ENCODE measurements at regions not wholly inside any gene's neighbourhood (a gene's known extent, or its start where the extent isn't known, plus 50 kb on each side); places are given as distances from the start of the nearest gene placed in this dataset.
"Not testable (repeated sequence)": the region's sequence is repeated elsewhere in the genome, so short reads cannot be mapped to it uniquely, and the experiment has no call there.

- peaks cover 19% of the 10 kb centered on the region for H3K9me3 Mint-ChIP-seq
- H3K36me3 Mint-ChIP-seq (ENCODE audit: low read depth): peaks cover 20% of the 10 kb centered on the region
- peaks cover 4% of the 10 kb centered on the region for H3K4me1 Mint-ChIP-seq
- no peak overlapping the region for H3K4me3 Mint-ChIP-seq
- POLR2A ChIA-PET: interaction anchor here (1.4 kb wide), 1 partner anchor 218 kb away, joined by 4 read pairs; no protein-coding TSS in a partner anchor
- H3K27me3 Mint-ChIP-seq: no peaks in the 10 kb centered on the region
- CTCF ChIA-PET: interaction anchor here (0.6 to 0.8 kb wide), 2 partner anchors 12 to 119 kb away, joined by 3 read pairs; no protein-coding TSS in a partner anchor
- no peak overlapping the region for H3K27ac Mint-ChIP-seq
- no peak for DNase-seq
Observed at GRCh38 chr6:137933696-137934095, 66.6 kb downstream of the TNFAIP3 start.

DNA sequence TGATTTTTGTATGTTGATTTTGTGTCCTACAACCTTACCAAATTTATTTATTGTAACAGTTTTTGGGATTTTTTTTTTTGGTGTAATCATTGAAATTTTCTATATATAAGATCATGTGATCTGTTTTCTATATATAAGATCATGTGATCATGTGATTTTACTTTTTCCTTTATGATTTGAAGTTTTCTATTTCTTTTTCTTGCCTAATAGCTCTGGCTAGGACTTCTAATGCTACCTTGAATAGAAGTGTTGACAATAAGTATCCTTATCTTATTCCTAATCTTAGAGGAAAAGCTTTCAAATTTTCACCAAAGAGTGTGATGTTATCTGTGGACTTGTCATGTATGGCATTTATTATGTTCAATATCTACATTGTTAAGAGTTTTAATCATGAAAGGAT is 69.7 kb downstream of the TNFAIP3 start:
- Mint-ChIP-seq H3K4me3 (no peak overlapping the region), H3K27me3 (no peaks in the 10 kb centered on the region), H3K9me3 (peaks cover 23% of the 10 kb centered on the region), H3K36me3 (ENCODE audit: low read depth) (peaks cover 20% of the 10 kb centered on the region), H3K4me1 (peaks cover 18% of the 10 kb centered on the region), H3K27ac (no peak overlapping the region)
- ChIA-PET POLR2A (no interaction called here), CTCF (no interaction called here)
- no peak for DNase-seq

GRCh38 chr6:137937834-137938233 is 70.8 kb downstream of the TNFAIP3 start:
- ChIA-PET CTCF (interaction anchor here (2.0 to 13.5 kb wide), 2 partner anchors 68 to 138 kb away, joined by 8 to 182 read pairs; partner anchors contain the start of gene TNFAIP3), POLR2A (no interaction called here)
- H3K4me1 Mint-ChIP-seq: peaks cover 21% of the 10 kb centered on the region
- H3K9me3 Mint-ChIP-seq: peaks cover 23% of the 10 kb centered on the region
- no peak overlapping the region for H3K4me3 Mint-ChIP-seq
- no peak overlapping the region for H3K27ac Mint-ChIP-seq
- no peak for DNase-seq
- H3K27me3 Mint-ChIP-seq: no peaks in the 10 kb centered on the region
- peaks cover 20% of the 10 kb centered on the region for H3K36me3 Mint-ChIP-seq (ENCODE audit: low read depth)

DNA sequence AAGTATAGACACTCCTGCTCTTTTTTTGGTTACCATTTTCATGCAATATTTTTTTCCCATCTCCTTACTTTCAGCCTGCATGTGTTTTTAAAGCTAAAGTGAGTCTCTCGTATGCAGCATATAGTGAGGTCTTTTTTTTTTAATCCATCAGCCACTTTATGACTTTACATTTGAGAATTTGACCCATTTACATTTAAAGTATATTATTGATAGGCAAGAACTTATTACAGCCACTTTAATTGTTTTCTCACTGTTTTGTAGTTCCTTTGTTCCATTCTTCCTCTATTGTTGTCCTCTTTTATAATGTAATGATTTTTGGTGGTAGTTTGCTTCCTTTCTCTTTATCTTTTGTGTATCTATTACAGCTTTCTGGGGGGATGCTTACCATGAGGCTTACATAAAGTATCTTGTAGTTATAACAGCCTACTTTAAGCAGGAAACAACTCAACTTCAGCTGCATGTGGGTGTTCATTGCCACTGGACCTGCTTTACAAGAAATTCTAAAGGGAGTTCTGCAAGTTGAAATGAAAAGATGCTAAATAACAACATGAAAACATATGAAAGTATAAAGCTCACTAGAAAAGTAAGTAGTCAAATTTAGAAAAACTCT is 71.8 kb downstream of the TNFAIP3 start:
- Mint-ChIP-seq H3K27ac (peak overlapping the region; percentile 3), H3K36me3 (ENCODE audit: low read depth) (peaks cover 20% of the 10 kb centered on the region), H3K4me1 (peaks cover 21% of the 10 kb centered on the region), H3K27me3 (no peaks in the 10 kb centered on the region), H3K4me3 (no peak overlapping the region), H3K9me3 (peaks cover 23% of the 10 kb centered on the region)
- POLR2A ChIA-PET: interaction anchor here (0.8 to 1.9 kb wide), 5 partner anchors 11 to 231 kb away, joined by 3 to 4 read pairs (median 4); no protein-coding TSS in a partner anchor
- CTCF ChIA-PET: interaction anchor here (0.6 to 13.5 kb wide), 13 partner anchors 10 to 787 kb away, joined by 3 to 182 read pairs (median 4); partner anchors contain the start of gene TNFAIP3
- no peak for DNase-seq

DNA sequence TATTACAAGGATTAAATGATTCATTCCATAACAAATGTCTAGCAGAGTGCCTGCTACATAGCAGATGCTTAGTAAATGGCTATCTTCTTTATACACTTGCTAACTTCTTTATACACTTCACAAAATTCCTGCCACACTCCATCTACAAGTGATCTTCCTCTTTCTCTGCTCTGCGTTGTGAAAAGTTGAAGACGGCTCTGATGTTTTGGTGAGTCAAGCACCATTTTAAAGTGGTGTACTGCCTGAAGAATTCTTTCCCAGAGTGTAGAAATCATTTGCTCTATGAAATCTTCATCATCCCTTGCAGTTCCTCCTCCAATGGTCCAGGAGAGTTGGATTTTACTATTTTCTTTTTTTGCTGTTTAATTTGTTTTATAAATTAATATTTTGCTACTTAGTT is 74.9 kb downstream of the TNFAIP3 start:
- Mint-ChIP-seq H3K36me3 (ENCODE audit: low read depth) (peaks cover 12% of the 10 kb centered on the region), H3K27me3 (no peaks in the 10 kb centered on the region), H3K4me1 (peaks cover 33% of the 10 kb centered on the region), H3K27ac (no peak overlapping the region), H3K9me3 (peaks cover 16% of the 10 kb centered on the region), H3K4me3 (no peak overlapping the region)
- POLR2A ChIA-PET: interaction anchor here (1.1 to 5.8 kb wide), 2 partner anchors 72 to 149 kb away, joined by 3 to 41 read pairs; partner anchors contain the start of gene TNFAIP3
- CTCF ChIA-PET: interaction anchor here (13.5 kb wide), 1 partner anchor 72 kb away, joined by 182 read pairs; the partner anchor contains the start of gene TNFAIP3
- DNase-seq: no peak

- H3K27me3 Mint-ChIP-seq: no peaks in the 10 kb centered on the region
- no peak overlapping the region for H3K4me3 Mint-ChIP-seq
- H3K27ac Mint-ChIP-seq: no peak overlapping the region
- peaks cover 12% of the 10 kb centered on the region for H3K36me3 Mint-ChIP-seq (ENCODE audit: low read depth)
- ChIA-PET CTCF (interaction anchor here (0.8 to 13.5 kb wide), 5 partner anchors 16 to 239 kb away, joined by 3 to 182 read pairs (median 3); partner anchors contain the start of gene TNFAIP3), POLR2A (interaction anchor here (5.8 kb wide), 1 partner anchor 73 kb away, joined by 41 read pairs; the partner anchor contains the start of gene TNFAIP3)
- peaks cover 11% of the 10 kb centered on the region for H3K9me3 Mint-ChIP-seq
- peaks cover 33% of the 10 kb centered on the region for H3K4me1 Mint-ChIP-seq
- no peak for DNase-seq
Observed at GRCh38 chr6:137942736-137943135, 75.7 kb downstream of the TNFAIP3 start.

DNA sequence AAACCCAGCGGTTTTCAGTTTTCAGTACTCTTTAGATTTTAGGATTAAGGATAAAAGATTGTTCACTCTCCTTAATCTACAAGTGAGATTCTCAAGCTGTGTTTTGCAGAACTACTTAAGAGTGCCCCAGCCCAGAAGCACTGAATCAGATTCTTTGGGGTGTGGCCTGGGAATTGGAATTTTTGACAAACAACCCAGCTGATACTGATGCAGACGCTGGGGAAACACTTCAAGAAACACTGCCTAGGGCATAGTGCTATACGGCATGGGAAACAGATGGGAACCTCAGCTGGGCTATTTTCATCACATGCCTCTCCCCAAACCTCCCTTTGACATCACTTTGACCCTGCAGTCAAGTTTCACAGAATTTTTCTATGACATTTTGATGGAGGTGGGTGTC is 77.3 kb downstream of the TNFAIP3 start:
- not testable (repeated sequence) for H3K4me3 Mint-ChIP-seq; H3K27ac Mint-ChIP-seq; H3K9me3 Mint-ChIP-seq; H3K27me3 Mint-ChIP-seq; DNase-seq; H3K36me3 Mint-ChIP-seq (ENCODE audit: low read depth)
- peaks cover 30% of the 10 kb centered on the region for H3K4me1 Mint-ChIP-seq
- ChIA-PET CTCF (interaction anchor here (0.8 to 13.5 kb wide), 30 partner anchors 9 to 282 kb away, joined by 3 to 182 read pairs (median 5); partner anchors contain the start of gene TNFAIP3), POLR2A (interaction anchor here (0.6 to 5.8 kb wide), 3 partner anchors 16 to 236 kb away, joined by 3 to 41 read pairs (median 5); partner anchors contain the start of gene TNFAIP3)

- H3K36me3 Mint-ChIP-seq (ENCODE audit: low read depth): no peaks in the 10 kb centered on the region
- no peaks in the 10 kb centered on the region for H3K27me3 Mint-ChIP-seq
- CTCF ChIA-PET: interaction anchor here (0.7 to 13.5 kb wide), 32 partner anchors 10 to 283 kb away, joined by 3 to 182 read pairs (median 5); partner anchors contain the start of gene TNFAIP3
- DNase-seq: no peak
- POLR2A ChIA-PET: interaction anchor here (0.6 to 5.8 kb wide), 3 partner anchors 17 to 237 kb away, joined by 3 to 41 read pairs (median 5); partner anchors contain the start of gene TNFAIP3
- H3K9me3 Mint-ChIP-seq: no peaks in the 10 kb centered on the region
- H3K4me3 Mint-ChIP-seq: no peak overlapping the region
- H3K4me1 Mint-ChIP-seq: peaks cover 33% of the 10 kb centered on the region
- no peak overlapping the region for H3K27ac Mint-ChIP-seq
Observed at GRCh38 chr6:137944793-137945498, 77.9 kb downstream of the TNFAIP3 start.

GRCh38 chr6:137949686-137950390 is 82.8 kb downstream of the TNFAIP3 start:
- ChIA-PET POLR2A (interaction anchor here (1.1 to 2.0 kb wide), 2 partner anchors 11 to 79 kb away, joined by 4 to 9 read pairs; no protein-coding TSS in a partner anchor), CTCF (interaction anchor here (0.8 to 13.5 kb wide), 7 partner anchors 10 to 233 kb away, joined by 3 to 182 read pairs (median 11); partner anchors contain the start of gene TNFAIP3)
- Mint-ChIP-seq H3K9me3 (no peaks in the 10 kb centered on the region), H3K27me3 (peaks cover 3% of the 10 kb centered on the region), H3K4me1 (peaks cover 22% of the 10 kb centered on the region), H3K4me3 (no peak overlapping the region), H3K27ac (no peak overlapping the region), H3K36me3 (ENCODE audit: low read depth) (no peaks in the 10 kb centered on the region)
- DNase-seq: no peak

DNA sequence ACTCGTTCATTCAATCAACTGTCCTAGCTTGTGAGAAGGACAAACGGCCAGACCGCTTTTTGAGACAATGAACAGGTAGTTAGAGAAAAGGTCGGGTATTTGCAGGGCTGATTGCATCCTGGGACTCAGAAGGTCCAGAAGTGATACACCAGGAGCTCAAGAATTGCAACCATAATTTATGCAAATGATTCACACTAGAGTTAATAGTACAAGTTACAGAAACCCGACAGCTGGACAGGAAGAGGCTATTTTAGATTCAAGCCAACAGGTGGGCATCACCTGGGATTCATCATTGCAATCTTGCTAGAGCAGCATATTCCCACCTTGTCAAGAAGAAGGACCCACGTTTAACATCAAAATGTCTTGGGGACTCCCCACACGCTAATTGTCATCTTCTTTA is 83.5 kb downstream of the TNFAIP3 start:
- no peak for DNase-seq
- Mint-ChIP-seq H3K27me3 (peaks cover 3% of the 10 kb centered on the region), H3K4me1 (peaks cover 18% of the 10 kb centered on the region), H3K9me3 (no peaks in the 10 kb centered on the region), H3K27ac (no peak overlapping the region), H3K36me3 (ENCODE audit: low read depth) (no peaks in the 10 kb centered on the region), H3K4me3 (no peak overlapping the region)
- ChIA-PET POLR2A (interaction anchor here (2.0 kb wide), 1 partner anchor 80 kb away, joined by 9 read pairs; no protein-coding TSS in a partner anchor), CTCF (interaction anchor here (0.8 to 13.5 kb wide), 6 partner anchors 9 to 234 kb away, joined by 3 to 182 read pairs (median 8); partner anchors contain the start of gene TNFAIP3)

DNA sequence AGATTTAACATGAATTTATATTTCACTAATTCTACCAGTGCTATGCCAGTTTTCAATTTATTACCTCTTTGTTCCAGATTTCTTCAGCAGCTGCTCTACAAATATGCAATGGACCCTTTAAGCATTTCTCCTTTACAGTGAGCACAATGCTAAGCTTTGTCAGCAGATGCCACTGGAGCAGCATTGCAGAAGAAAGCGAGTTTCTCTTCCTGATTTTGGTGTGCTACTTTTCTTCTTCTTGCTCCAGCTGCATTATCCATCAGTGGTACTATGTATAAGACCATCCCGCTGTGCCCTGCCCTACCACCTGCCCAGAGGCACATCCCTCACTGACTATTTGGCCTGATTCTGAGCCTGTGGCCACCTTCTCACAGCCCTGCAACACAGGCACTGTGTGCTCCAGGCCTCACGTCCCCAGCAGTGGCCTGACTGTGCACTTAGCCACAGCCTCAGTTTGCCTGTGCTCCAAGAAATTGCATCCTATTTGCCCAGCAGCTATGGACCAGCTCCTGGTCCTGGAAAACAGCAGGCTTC is 84.1 kb downstream of the TNFAIP3 start:
- no peak overlapping the region for H3K27ac Mint-ChIP-seq

GRCh38 chr6:137952247-137952646 is 85.2 kb downstream of the TNFAIP3 start:
- H3K9me3 Mint-ChIP-seq: no peaks in the 10 kb centered on the region
- POLR2A ChIA-PET: interaction anchor here (1.2 kb wide), 1 partner anchor 84 kb away, joined by 4 read pairs; no protein-coding TSS in a partner anchor
- H3K27me3 Mint-ChIP-seq: peaks cover 3% of the 10 kb centered on the region
- no peak for DNase-seq
- CTCF ChIA-PET: interaction anchor here (1.4 kb wide), 1 partner anchor 13 kb away, joined by 5 read pairs; no protein-coding TSS in a partner anchor
- no peaks in the 10 kb centered on the region for H3K36me3 Mint-ChIP-seq (ENCODE audit: low read depth)
- no peak overlapping the region for H3K27ac Mint-ChIP-seq
- no peak overlapping the region for H3K4me3 Mint-ChIP-seq
- peaks cover 17% of the 10 kb centered on the region for H3K4me1 Mint-ChIP-seq

More for the DNA sequence above, 84.1 kb downstream of the TNFAIP3 start:
- Mint-ChIP-seq H3K9me3 (no peaks in the 10 kb centered on the region), H3K4me1 (peaks cover 17% of the 10 kb centered on the region), H3K4me3 (no peak overlapping the region), H3K36me3 (ENCODE audit: low read depth) (no peaks in the 10 kb centered on the region), H3K27me3 (peaks cover 3% of the 10 kb centered on the region)
- POLR2A ChIA-PET: interaction anchor here (2.0 kb wide), 1 partner anchor 80 kb away, joined by 9 read pairs; no protein-coding TSS in a partner anchor
- CTCF ChIA-PET: interaction anchor here (1.4 to 13.5 kb wide), 4 partner anchors 8 to 81 kb away, joined by 5 to 182 read pairs (median 14); partner anchors contain the start of gene TNFAIP3
- DNase-seq: no peak
